Immature natural killer cell (primary cell): ENCODE measurements at regions not wholly inside any gene's neighbourhood (a gene's known extent, or its start where the extent isn't known, plus 50 kb on each side); places are given as distances from the start of the nearest gene placed in this dataset.

Experiments used
- DNase-seq, 3 donors: peaks; one replicate each; pipeline ENCODE4 v3.0.0; 2022; ENCODE audit warnings: mixed read lengths in 1 of 3
- H3K27ac Mint-ChIP-seq, 6 donors: one replicate each; pipeline ENCODE4 v1.8.0; 2020; ENCODE audit warnings: mixed read lengths in 6 of 6, mild to moderate bottlenecking in 5 of 6, inconsistent platforms in 4 of 6, moderate library complexity in 3 of 6
- H3K27me3 Mint-ChIP-seq, 3 donors: one replicate each; pipeline ENCODE4 v1.8.0; 2020 to 2021; ENCODE audit warnings: low read depth in 3 of 3, mild to moderate bottlenecking in 3 of 3, mixed read lengths in 3 of 3, moderate library complexity in 3 of 3, inconsistent platforms in 1 of 3
- H3K36me3 Mint-ChIP-seq, 3 donors: one replicate each; pipeline ENCODE4 v1.8.0; 2020; ENCODE audit warnings: mixed read lengths in 3 of 3, inconsistent platforms in 2 of 3, mild to moderate bottlenecking in 2 of 3
- H3K4me1 Mint-ChIP-seq, 2 donors: one replicate each; pipeline ENCODE4 v1.8.0; 2020; ENCODE audit warnings: inconsistent platforms in 2 of 2, mild to moderate bottlenecking in 2 of 2, mixed read lengths in 2 of 2, moderate library complexity in 1 of 2
- H3K4me3 Mint-ChIP-seq, 5 donors: one replicate each; pipeline ENCODE4 v1.8.0; 2020; ENCODE audit warnings: mild to moderate bottlenecking in 5 of 5, mixed read lengths in 5 of 5, inconsistent platforms in 3 of 5, moderate library complexity in 3 of 5
- H3K9me3 Mint-ChIP-seq, 6 donors: one replicate each; pipeline ENCODE4 v1.8.0; 2020; ENCODE audit warnings: mild to moderate bottlenecking in 6 of 6, mixed read lengths in 6 of 6, inconsistent platforms in 4 of 6, moderate library complexity in 3 of 6

- no peak overlapping the region for H3K27ac Mint-ChIP-seq
- no peak overlapping the region for H3K4me3 Mint-ChIP-seq
- no peak for DNase-seq
- peaks cover 0 to 7% (median 0%) of the 10 kb centered on the region in 3 donors for H3K27me3 Mint-ChIP-seq
- H3K9me3 Mint-ChIP-seq: peaks cover 0 to 2% (median 0%) of the 10 kb centered on the region in 6 donors
- no peaks in the 10 kb centered on the region for H3K4me1 Mint-ChIP-seq
- no peaks in the 10 kb centered on the region for H3K36me3 Mint-ChIP-seq
Observed at GRCh38 chr11:127136438-127136837, 135.9 kb upstream of the KIRREL3 start.

- H3K4me1 Mint-ChIP-seq: no peaks in the 10 kb centered on the region
- H3K27me3 Mint-ChIP-seq: peaks cover 0 to 7% (median under 1%) of the 10 kb centered on the region in 3 donors
- H3K36me3 Mint-ChIP-seq: no peaks in the 10 kb centered on the region
- H3K27ac Mint-ChIP-seq: no peak overlapping the region
- peaks cover 0 to 2% (median 0%) of the 10 kb centered on the region in 6 donors for H3K9me3 Mint-ChIP-seq
- no peak for DNase-seq
- H3K4me3 Mint-ChIP-seq: no peak overlapping the region
Observed at GRCh38 chr11:127135256-127135655, 134.7 kb upstream of the KIRREL3 start.

- DNase-seq: no peak
- no peak overlapping the region for H3K4me3 Mint-ChIP-seq
- H3K4me1 Mint-ChIP-seq: no peaks in the 10 kb centered on the region
- H3K27ac Mint-ChIP-seq: no peak overlapping the region
- peaks cover 0 to 7% (median 1%) of the 10 kb centered on the region in 3 donors for H3K27me3 Mint-ChIP-seq
- peaks cover 0 to 2% (median 0%) of the 10 kb centered on the region in 6 donors for H3K9me3 Mint-ChIP-seq
- H3K36me3 Mint-ChIP-seq: no peaks in the 10 kb centered on the region
Observed at GRCh38 chr11:127133061-127133460, 132.5 kb upstream of the KIRREL3 start.

DNA sequence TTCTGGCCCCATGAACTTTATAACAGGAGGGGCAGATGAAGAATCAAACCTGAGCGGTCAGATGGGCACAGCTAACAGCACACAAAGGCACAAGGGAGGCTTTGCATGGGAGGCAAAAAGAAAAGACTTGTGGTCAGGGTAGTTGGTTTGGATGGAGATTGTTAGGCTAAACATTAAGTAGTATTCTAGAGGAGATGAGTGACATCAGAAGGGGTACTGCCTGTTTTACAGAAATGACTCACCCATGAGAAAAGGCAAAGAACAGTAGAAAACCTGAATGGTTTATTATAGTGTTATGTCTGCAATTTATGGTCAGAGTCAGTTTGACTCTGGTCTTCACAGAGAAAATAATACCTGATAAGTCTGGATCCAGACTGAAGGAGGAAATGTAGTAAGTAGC lies 129.8 kb upstream of the KIRREL3 start:
- no peaks in the 10 kb centered on the region for H3K36me3 Mint-ChIP-seq
- no peak overlapping the region for H3K4me3 Mint-ChIP-seq
- DNase-seq: no peak
- no peak overlapping the region for H3K27ac Mint-ChIP-seq
- peaks cover 0 to 2% (median 0%) of the 10 kb centered on the region in 6 donors for H3K9me3 Mint-ChIP-seq
- no peaks in the 10 kb centered on the region for H3K4me1 Mint-ChIP-seq
- H3K27me3 Mint-ChIP-seq: peaks cover 0 to 7% (median 1%) of the 10 kb centered on the region in 3 donors

DNA sequence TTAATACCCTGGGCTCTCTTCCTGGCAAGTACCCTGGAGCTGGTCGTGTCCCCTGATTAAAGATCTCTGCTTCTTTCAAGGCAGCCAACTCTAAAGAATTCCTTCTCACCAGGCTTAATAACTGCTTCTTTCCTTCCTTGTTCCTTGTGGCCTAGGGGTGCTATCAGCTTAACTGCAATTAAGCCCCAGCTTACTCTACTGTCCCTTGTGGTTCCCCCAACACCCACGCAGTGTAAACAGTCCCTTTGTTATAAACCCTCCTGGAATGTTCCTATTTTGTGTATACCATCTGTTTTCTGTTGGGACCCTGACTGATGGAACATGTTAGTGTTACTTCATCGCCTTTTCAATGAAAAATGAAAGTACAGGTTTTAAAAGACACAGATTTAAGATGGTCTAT lies 126.4 kb upstream of the KIRREL3 start:
- Mint-ChIP-seq H3K27me3 (peaks cover 0 to 2% (median 1%) of the 10 kb centered on the region in 3 donors), H3K36me3 (no peaks in the 10 kb centered on the region), H3K27ac (no peak overlapping the region), H3K9me3 (peaks cover 0 to 2% (median 0%) of the 10 kb centered on the region in 6 donors), H3K4me3 (no peak overlapping the region), H3K4me1 (no peaks in the 10 kb centered on the region)
- no peak for DNase-seq

GRCh38 chr11:127119356-127119755 lies 118.8 kb upstream of the KIRREL3 start:
- no peak for DNase-seq
- Mint-ChIP-seq H3K27ac (no peak overlapping the region), H3K9me3 (peaks cover 0 to 4% (median 0%) of the 10 kb centered on the region in 6 donors), H3K36me3 (no peaks in the 10 kb centered on the region), H3K4me1 (no peaks in the 10 kb centered on the region), H3K4me3 (no peak overlapping the region), H3K27me3 (peaks cover 0 to 4% (median 3%) of the 10 kb centered on the region in 3 donors)

GRCh38 chr11:127118811-127119210 lies 118.2 kb upstream of the KIRREL3 start:
- H3K36me3 Mint-ChIP-seq: no peaks in the 10 kb centered on the region
- H3K9me3 Mint-ChIP-seq: peaks cover 0 to 4% (median 0%) of the 10 kb centered on the region in 6 donors
- no peak for DNase-seq
- no peak overlapping the region for H3K27ac Mint-ChIP-seq
- H3K4me1 Mint-ChIP-seq: no peaks in the 10 kb centered on the region
- H3K27me3 Mint-ChIP-seq: peaks cover 0 to 4% (median 3%) of the 10 kb centered on the region in 3 donors
- H3K4me3 Mint-ChIP-seq: no peak overlapping the region

DNA sequence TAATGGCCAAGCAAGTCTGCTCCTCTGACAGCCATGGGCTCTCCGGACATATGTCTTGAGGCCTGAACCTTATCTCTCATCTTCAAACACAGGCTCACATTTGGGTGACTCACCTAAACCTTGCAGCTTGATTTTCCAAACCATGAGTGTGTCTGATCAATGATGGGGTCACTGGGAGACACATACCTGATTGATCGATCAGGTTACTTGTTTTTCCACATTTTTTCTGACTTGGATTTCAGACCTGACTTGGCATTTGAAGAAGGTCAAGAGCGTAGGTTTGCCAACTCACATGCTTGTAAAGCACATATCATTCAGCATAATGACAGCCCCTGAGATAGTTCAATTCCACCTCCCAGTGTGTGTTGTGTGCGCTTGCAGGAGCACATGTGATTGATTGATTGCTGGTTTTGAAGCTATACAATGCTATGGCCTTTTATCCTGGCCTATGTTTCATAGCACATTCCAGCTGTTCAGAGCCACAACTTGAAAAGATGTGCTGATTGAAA lies 116.7 kb upstream of the KIRREL3 start:
- DNase-seq: no peak
- Mint-ChIP-seq H3K27me3 (peaks cover 0 to 4% (median 2%) of the 10 kb centered on the region in 3 donors), H3K36me3 (no peaks in the 10 kb centered on the region), H3K4me3 (no peak overlapping the region), H3K4me1 (no peaks in the 10 kb centered on the region), H3K27ac (no peak overlapping the region), H3K9me3 (peaks cover 0 to 1% (median 0%) of the 10 kb centered on the region in 6 donors)

DNA sequence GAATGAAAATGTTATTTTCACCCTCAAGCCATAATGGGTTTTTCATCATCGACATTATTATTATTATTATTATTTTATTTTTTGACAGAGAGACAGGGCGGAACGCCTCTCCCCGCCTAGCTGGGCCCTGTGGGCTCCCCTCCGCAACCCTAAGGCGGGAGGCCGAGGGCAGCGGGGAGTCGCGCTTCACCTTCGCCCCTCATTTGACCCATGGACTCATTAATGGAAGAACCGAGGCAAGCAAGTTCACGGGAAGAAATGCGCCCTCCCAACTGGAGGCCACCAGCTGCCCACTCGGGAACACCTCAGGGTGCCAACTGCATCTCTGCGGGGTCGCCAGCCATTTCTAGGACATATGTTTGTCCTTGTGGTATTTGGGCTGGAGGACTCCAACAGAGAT lies 115.3 kb upstream of the KIRREL3 start:
- no peak for DNase-seq
- Mint-ChIP-seq H3K36me3 (no peaks in the 10 kb centered on the region), H3K27me3 (peaks cover 0 to 4% (median 4%) of the 10 kb centered on the region in 3 donors), H3K9me3 (no peaks in the 10 kb centered on the region), H3K27ac (no peak overlapping the region), H3K4me3 (no peak overlapping the region), H3K4me1 (no peaks in the 10 kb centered on the region)

- Mint-ChIP-seq H3K9me3 (no peaks in the 10 kb centered on the region), H3K4me1 (no peaks in the 10 kb centered on the region), H3K36me3 (no peaks in the 10 kb centered on the region), H3K27ac (no peak overlapping the region), H3K27me3 (peaks cover 1 to 4% (median 4%) of the 10 kb centered on the region in 3 donors), H3K4me3 (no peak overlapping the region)
- no peak for DNase-seq
Observed at GRCh38 chr11:127114035-127114434, 113.5 kb upstream of the KIRREL3 start.

- no peak for DNase-seq
- Mint-ChIP-seq H3K4me3 (no peak overlapping the region), H3K36me3 (no peaks in the 10 kb centered on the region), H3K27ac (no peak overlapping the region), H3K9me3 (peaks cover 0 to 2% (median 0%) of the 10 kb centered on the region in 6 donors), H3K4me1 (no peaks in the 10 kb centered on the region), H3K27me3 (peaks cover 1 to 4% (median 4%) of the 10 kb centered on the region in 3 donors)
Observed at GRCh38 chr11:127110542-127110941, 110.0 kb upstream of the KIRREL3 start.

- no peaks in the 10 kb centered on the region for H3K4me1 Mint-ChIP-seq
- H3K27me3 Mint-ChIP-seq: peaks cover 1 to 4% (median 4%) of the 10 kb centered on the region in 3 donors
- DNase-seq: no peak
- H3K36me3 Mint-ChIP-seq: no peaks in the 10 kb centered on the region
- no peak overlapping the region for H3K27ac Mint-ChIP-seq
- H3K4me3 Mint-ChIP-seq: no peak overlapping the region
- H3K9me3 Mint-ChIP-seq: peaks cover 0 to 2% (median 0%) of the 10 kb centered on the region in 6 donors
Observed at GRCh38 chr11:127109796-127110480, 109.4 kb upstream of the KIRREL3 start.

DNA sequence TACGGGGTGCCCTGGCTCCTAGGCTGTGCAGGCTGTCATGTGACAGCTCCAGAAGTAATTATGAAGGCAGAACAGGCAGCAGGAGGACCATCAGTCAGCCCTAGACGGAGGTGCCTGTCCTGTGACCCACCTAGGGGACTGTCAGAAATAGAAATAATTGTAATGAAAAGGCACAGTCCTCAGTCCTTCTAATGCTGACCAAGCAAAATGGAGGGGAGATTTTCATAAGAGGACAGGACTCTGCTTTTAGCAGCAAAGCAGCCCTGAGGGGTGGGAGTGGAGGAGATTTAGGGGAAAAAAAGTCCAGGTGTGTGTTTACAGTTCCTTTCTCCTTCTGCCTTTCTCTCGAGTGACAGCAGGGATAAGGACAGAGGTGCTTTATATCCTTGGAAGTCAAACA lies 108.3 kb upstream of the KIRREL3 start:
- no peak overlapping the region for H3K4me3 Mint-ChIP-seq
- peaks cover 0 to 2% (median 0%) of the 10 kb centered on the region in 6 donors for H3K9me3 Mint-ChIP-seq
- H3K4me1 Mint-ChIP-seq: no peaks in the 10 kb centered on the region
- H3K27me3 Mint-ChIP-seq: peaks cover 1 to 4% (median 4%) of the 10 kb centered on the region in 3 donors
- no peak overlapping the region for H3K27ac Mint-ChIP-seq
- DNase-seq: no peak
- no peaks in the 10 kb centered on the region for H3K36me3 Mint-ChIP-seq

DNA sequence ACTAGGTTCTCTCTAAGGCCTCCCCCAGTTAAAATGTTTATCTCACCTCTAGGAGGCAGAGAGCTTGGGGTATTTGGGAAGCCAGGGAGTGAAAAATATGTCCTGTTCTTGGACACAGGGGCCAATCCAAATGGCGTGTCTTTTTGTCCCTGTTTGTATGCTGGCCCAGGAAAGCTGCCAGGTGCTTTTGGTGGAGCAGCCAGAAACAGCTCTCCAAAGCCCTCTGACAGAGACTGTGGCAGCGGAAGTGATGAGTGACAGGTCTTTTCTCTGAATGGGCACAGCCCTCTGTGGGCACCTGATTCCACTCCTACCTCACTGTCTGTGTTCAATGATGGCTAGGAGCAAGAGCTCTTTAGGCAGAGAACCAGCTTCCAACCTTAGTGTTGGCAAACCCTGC lies 106.4 kb upstream of the KIRREL3 start:
- H3K4me3 Mint-ChIP-seq: no peak overlapping the region
- no peaks in the 10 kb centered on the region for H3K4me1 Mint-ChIP-seq
- no peak for DNase-seq
- peaks cover 1 to 4% (median 4%) of the 10 kb centered on the region in 3 donors for H3K27me3 Mint-ChIP-seq
- H3K9me3 Mint-ChIP-seq: peaks cover 0 to 2% (median 0%) of the 10 kb centered on the region in 6 donors
- H3K27ac Mint-ChIP-seq: no peak overlapping the region
- no peaks in the 10 kb centered on the region for H3K36me3 Mint-ChIP-seq
